IMR-90 (cell line): ENCODE measurements at regions not wholly inside any gene's neighbourhood (a gene's known extent, or its start where the extent isn't known, plus 50 kb on each side); places are given as distances from the start of the nearest gene placed in this dataset.
"Not testable (repeated sequence)": the region's sequence is repeated elsewhere in the genome, so short reads cannot be mapped to it uniquely, and the experiment has no call there.

Source experiments
- ATAC-seq: fragments of 200-7000 bp; cut with Tn5 transposase; 2 replicates; pipeline ENCODE4 v1.9.1; 2020; ENCODE audit warnings: low read depth, mild to moderate bottlenecking, moderate library complexity
- BruUV-seq: library from RNA; stranded (reverse); fragments of 400-500 nt; replicated peaks from 2 replicates; lab custom pipeline; 2021; lab: Mats Ljungman, UMichigan
- CTCF ChIA-PET: fragments of 300-600 bp; formaldehyde crosslinking; extraction: SDS; loops from one replicate; lab custom pipeline; 2021; ENCODE audit warnings: antibody characterized with exemption; lab: Yijun Ruan, JAX
- POLR2A ChIA-PET: fragments of 300-600 bp; sonication (Branson Sonifier 250); formaldehyde crosslinking; loops from one replicate; lab custom pipeline; 2022; ENCODE audit warnings: antibody characterized with exemption; ENCODE audit not compliant: unreplicated experiment; lab: Charles Lee
- DNase-seq: peaks from one replicate; pipeline ENCODE4 v3.0.0; 2013
- H2AFZ ChIP-seq: replicated peaks from 2 replicates; pipeline ENCODE3; 2013; ENCODE audit warnings: low read length, mild to moderate bottlenecking; ENCODE audit not compliant: poor library complexity
- H2AK5ac ChIP-seq: 2 replicates; pipeline ENCODE4 v1.6.1; 2013; ENCODE audit warnings: low read depth, low read length, inconsistent platforms
- H2AK9ac ChIP-seq: replicated peaks from 2 replicates; pipeline ENCODE3; 2013; ENCODE audit warnings: mild to moderate bottlenecking, low read depth, low read length, moderate library complexity; ENCODE audit not compliant: poor library complexity
- H2BK120ac ChIP-seq: 2 replicates; pipeline ENCODE4 v1.6.1; 2013; ENCODE audit warnings: low read depth, low read length, inconsistent platforms
- H2BK15ac ChIP-seq: 3 replicates; pipeline ENCODE4 v1.6.1; 2013; ENCODE audit warnings: low read depth, low read length, inconsistent platforms
- H2BK20ac ChIP-seq: 2 replicates; pipeline ENCODE4 v1.6.1; 2013; ENCODE audit warnings: low read depth, mild to moderate bottlenecking, inconsistent platforms, low read length, moderate library complexity
- H2BK5ac ChIP-seq: 2 replicates; pipeline ENCODE4 v1.6.1; 2013; ENCODE audit warnings: mild to moderate bottlenecking, low read depth, low read length, inconsistent platforms; ENCODE audit not compliant: poor library complexity, severe bottlenecking
- H3K14ac ChIP-seq: replicated peaks from 2 replicates; pipeline ENCODE4 v1.6.1; 2013; ENCODE audit warnings: low read depth, low read length, inconsistent platforms
- H3K18ac ChIP-seq: 2 replicates; pipeline ENCODE4 v1.6.1; 2013; ENCODE audit warnings: low read depth, low read length, control low read depth
- H3K23ac ChIP-seq: 2 replicates; pipeline ENCODE4 v1.6.1; 2013; ENCODE audit warnings: low read depth, low read length, inconsistent platforms
- H3K27ac ChIP-seq: 2 replicates; pipeline ENCODE4 v1.5.1; 2013; ENCODE audit warnings: mild to moderate bottlenecking, control low read depth, low read length; ENCODE audit not compliant: insufficient read depth
- H3K27me3 ChIP-seq: 2 replicates; pipeline ENCODE4 v1.6.1; 2013; ENCODE audit warnings: low read length; ENCODE audit not compliant: control insufficient read depth, insufficient read depth
- H3K36me3 ChIP-seq: 2 replicates; pipeline ENCODE4 v1.6.1; 2013; ENCODE audit warnings: low read length, mixed read lengths; ENCODE audit not compliant: control insufficient read depth, insufficient read depth
- H3K4ac ChIP-seq: 2 replicates; pipeline ENCODE4 v1.6.1; 2013; ENCODE audit warnings: low read depth, low read length, inconsistent platforms
- H3K4me1 ChIP-seq: 2 replicates; pipeline ENCODE4 v1.6.1; 2013; ENCODE audit warnings: low read length, mixed read lengths; ENCODE audit not compliant: control insufficient read depth, insufficient read depth
- H3K4me2 ChIP-seq: 2 replicates; pipeline ENCODE4 v1.6.1; 2013; ENCODE audit warnings: low read depth, mild to moderate bottlenecking, control low read depth, low read length, moderate library complexity
- H3K4me3 ChIP-seq: 2 replicates; pipeline ENCODE4 v1.5.1; 2013; ENCODE audit warnings: low read depth, mild to moderate bottlenecking, control low read depth, low read length, moderate library complexity; ENCODE audit not compliant: insufficient read depth
- H3K56ac ChIP-seq: 2 replicates; pipeline ENCODE4 v1.6.1; 2013; ENCODE audit warnings: low read length, inconsistent platforms; ENCODE audit not compliant: insufficient read depth; ENCODE audit errors: extremely low read depth
- H3K79me1 ChIP-seq, 2 experiments: 2 replicates each; pipeline ENCODE4 v1.6.1; 2013; ENCODE audit warnings: low read length in 2 of 2, inconsistent platforms in 1 of 2, low read depth in 1 of 2
- H3K9ac ChIP-seq: 2 replicates; pipeline ENCODE4 v1.6.1; 2013; ENCODE audit warnings: low read depth, low read length, control low read depth
- H3K9me1 ChIP-seq: 2 replicates; pipeline ENCODE4 v1.6.1; 2013; ENCODE audit warnings: low read length, inconsistent platforms; ENCODE audit not compliant: insufficient read depth
- H3K9me3 ChIP-seq: 2 replicates; pipeline ENCODE4 v1.6.1; 2013; ENCODE audit warnings: low read length; ENCODE audit not compliant: control insufficient read depth, insufficient read depth
- H4K20me1 ChIP-seq: 2 replicates; pipeline ENCODE4 v1.6.1; 2013; ENCODE audit warnings: low read length, inconsistent platforms; ENCODE audit not compliant: insufficient read depth
- H4K5ac ChIP-seq: 2 replicates; pipeline ENCODE4 v1.6.1; 2013; ENCODE audit warnings: mild to moderate bottlenecking, low read depth, low read length, control low read depth
- H4K8ac ChIP-seq, 2 experiments: 2 replicates each; pipeline ENCODE4 v1.6.1; 2013; ENCODE audit warnings: low read depth in 2 of 2, low read length in 2 of 2, control low read depth in 1 of 2, inconsistent platforms in 1 of 2
- H4K91ac ChIP-seq: 2 replicates; pipeline ENCODE4 v1.6.1; 2013; ENCODE audit warnings: low read depth, low read length, inconsistent platforms; ENCODE audit not compliant: insufficient read depth
- WGBS, 2 experiments: methylation state at CpG; one replicate each; pipeline versions ENCODE4 v1.1.5 to v1.1.7; 2013; ENCODE audit warnings: missing lambda C conversion rate in 2 of 2; ENCODE audit not compliant: insufficient read length in 1 of 2; ENCODE audit errors: extremely low coverage in 2 of 2; 5-methylcytosine and 5-hydroxymethylcytosine counted together
- dilution Hi-C: fragments of 300-500 bp; cut with HindIII; formaldehyde crosslinking; loops from one replicate; pipeline ENCODE4 v1.14.3; 2018; ENCODE audit warnings: low sequenced_read_pairs; ENCODE audit not compliant: unreplicated experiment
- in situ Hi-C: fragments of 300-500 bp; cut with MboI; formaldehyde crosslinking; loops from 3 replicates; pipeline ENCODE4 v1.14.3; 2019; ENCODE audit warnings: low sequenced_read_pairs, inconsistent platforms, mixed read lengths
- intact Hi-C: fragments of 100-400 bp; cut with micrococcal nuclease; formaldehyde crosslinking; loops from 2 replicates; pipeline ENCODE4 v1.10.0; 2022

- intact Hi-C loops, H3K14ac ChIP-seq, H4K8ac ChIP-seq, CTCF ChIA-PET, H4K5ac ChIP-seq, H4K91ac ChIP-seq, H3K9ac ChIP-seq, H3K56ac ChIP-seq, H3K9me1 ChIP-seq, H3K4me1 ChIP-seq, H3K27me3 ChIP-seq, H3K4me2 ChIP-seq, H3K18ac ChIP-seq, in situ Hi-C loops, H3K36me3 ChIP-seq, H2AK5ac ChIP-seq, H3K23ac ChIP-seq, H3K9me3 ChIP-seq, dilution Hi-C loops, H2AK9ac ChIP-seq, H3K79me1 ChIP-seq, BruUV-seq, H3K27ac ChIP-seq, H2BK20ac ChIP-seq, H3K4me3 ChIP-seq, H2AFZ ChIP-seq, H2BK5ac ChIP-seq, H2BK120ac ChIP-seq, H3K4ac ChIP-seq, ATAC-seq, H4K20me1 ChIP-seq, DNase-seq, POLR2A ChIA-PET, H2BK15ac ChIP-seq: not testable (repeated sequence)
- WGBS, 2 experiments, result no CpG with 5 or more reads among the region's 1 CpG
Measured at GRCh38 chr2:176882045-176882444, 330.5 kb upstream of the HNRNPA3 start.
